Osteoblast (primary cell): ENCODE measurements at regions not wholly inside any gene's neighbourhood (a gene's known extent, or its start where the extent isn't known, plus 50 kb on each side); places are given as distances from the start of the nearest gene placed in this dataset.
"Not testable (repeated sequence)": the region's sequence is repeated elsewhere in the genome, so short reads cannot be mapped to it uniquely, and the experiment has no call there.

Experiments
- DNase-seq: peaks from one replicate; pipeline ENCODE4 v3.0.0; 2011; ENCODE audit warnings: low spot score, mixed read lengths; ENCODE audit not compliant: insufficient read length; ENCODE audit errors: missing footprints
- H2AFZ ChIP-seq: 2 replicates; pipeline ENCODE4 v1.6.0; 2011; ENCODE audit warnings: mild to moderate bottlenecking, low read length
- H3K27ac ChIP-seq: 2 replicates; pipeline ENCODE4 v1.5.1; 2011; ENCODE audit warnings: mild to moderate bottlenecking, low read depth, low read length, moderate library complexity
- H3K27me3 ChIP-seq: 2 replicates; pipeline ENCODE4 v1.6.0; 2012; ENCODE audit warnings: mild to moderate bottlenecking, control low read depth, inconsistent platforms, low read length, moderate library complexity; ENCODE audit not compliant: insufficient read depth
- H3K36me3 ChIP-seq: 2 replicates; pipeline ENCODE4 v1.5.1; 2011; ENCODE audit warnings: mild to moderate bottlenecking, low read length, control low read depth, moderate library complexity; ENCODE audit not compliant: insufficient read depth
- H3K4me1 ChIP-seq: 2 replicates; pipeline ENCODE4 v1.5.1; 2011; ENCODE audit warnings: mild to moderate bottlenecking, low read length, control low read depth, moderate library complexity; ENCODE audit not compliant: insufficient read depth
- H3K4me2 ChIP-seq: 2 replicates; pipeline ENCODE4 v1.6.0; 2011; ENCODE audit warnings: mild to moderate bottlenecking, low read length; ENCODE audit not compliant: insufficient read depth
- H3K4me3 ChIP-seq: fragments of 200-600 bp; sonication (generic); 3 replicates; pipeline ENCODE4 v1.5.1; 2012; ENCODE audit warnings: mild to moderate bottlenecking, low read length, inconsistent platforms; ENCODE audit not compliant: insufficient read depth
- H3K79me2 ChIP-seq: 2 replicates; pipeline ENCODE4 v1.6.0; 2012; ENCODE audit warnings: mild to moderate bottlenecking, low read length, control low read depth, inconsistent platforms; ENCODE audit not compliant: insufficient read depth
- H3K9me3 ChIP-seq: 2 replicates; pipeline ENCODE4 v1.5.1; 2011; ENCODE audit warnings: low read depth, low read length, control low read depth
- H4K20me1 ChIP-seq: 2 replicates; pipeline ENCODE4 v1.6.0; 2012; ENCODE audit warnings: mild to moderate bottlenecking, low read length, control low read depth; ENCODE audit not compliant: insufficient read depth
- TF ChIP-seq, protein P1 (sequence below): IDR thresholded peaks from 2 replicates; pipeline ENCODE4 v1.5.1; 2011; ENCODE audit warnings: mild to moderate bottlenecking, low read depth, low read length, moderate library complexity; ENCODE audit errors: extremely low read depth

DNA sequence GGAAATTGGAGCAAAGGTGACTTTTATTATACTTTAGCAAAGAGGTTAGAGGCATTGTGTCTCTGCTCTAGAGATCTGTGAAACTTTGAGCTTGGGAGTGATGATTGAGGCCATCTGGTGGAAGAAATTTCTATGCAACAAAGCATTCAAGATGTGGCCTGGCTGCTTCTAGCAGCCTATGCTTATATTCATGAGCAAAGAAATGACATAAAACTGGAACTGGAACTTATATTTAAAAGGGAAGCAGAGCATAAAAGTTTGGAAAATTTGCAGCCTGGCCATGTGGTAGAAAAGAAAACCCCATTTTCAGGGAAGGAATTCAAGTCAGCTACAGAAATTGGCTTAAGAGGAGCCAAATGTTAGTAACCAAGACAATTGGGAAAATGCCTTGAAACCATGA, 70.4 kb downstream of the SDR9C7 start:
- no peak overlapping the region for H2AFZ ChIP-seq
- no peaks in the 10 kb centered on the region for H3K79me2 ChIP-seq
- no peak overlapping the region for H3K4me3 ChIP-seq
- TF ChIP-seq, protein P1, sequence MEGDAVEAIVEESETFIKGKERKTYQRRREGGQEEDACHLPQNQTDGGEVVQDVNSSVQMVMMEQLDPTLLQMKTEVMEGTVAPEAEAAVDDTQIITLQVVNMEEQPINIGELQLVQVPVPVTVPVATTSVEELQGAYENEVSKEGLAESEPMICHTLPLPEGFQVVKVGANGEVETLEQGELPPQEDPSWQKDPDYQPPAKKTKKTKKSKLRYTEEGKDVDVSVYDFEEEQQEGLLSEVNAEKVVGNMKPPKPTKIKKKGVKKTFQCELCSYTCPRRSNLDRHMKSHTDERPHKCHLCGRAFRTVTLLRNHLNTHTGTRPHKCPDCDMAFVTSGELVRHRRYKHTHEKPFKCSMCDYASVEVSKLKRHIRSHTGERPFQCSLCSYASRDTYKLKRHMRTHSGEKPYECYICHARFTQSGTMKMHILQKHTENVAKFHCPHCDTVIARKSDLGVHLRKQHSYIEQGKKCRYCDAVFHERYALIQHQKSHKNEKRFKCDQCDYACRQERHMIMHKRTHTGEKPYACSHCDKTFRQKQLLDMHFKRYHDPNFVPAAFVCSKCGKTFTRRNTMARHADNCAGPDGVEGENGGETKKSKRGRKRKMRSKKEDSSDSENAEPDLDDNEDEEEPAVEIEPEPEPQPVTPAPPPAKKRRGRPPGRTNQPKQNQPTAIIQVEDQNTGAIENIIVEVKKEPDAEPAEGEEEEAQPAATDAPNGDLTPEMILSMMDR = no peak
- DNase-seq = no peak
- peaks cover 14% of the 10 kb centered on the region for H3K9me3 ChIP-seq
- no peak overlapping the region for H3K27ac ChIP-seq
- no peaks in the 10 kb centered on the region for H3K4me1 ChIP-seq
- H4K20me1 ChIP-seq = no peaks in the 10 kb centered on the region
- H3K36me3 ChIP-seq = no peaks in the 10 kb centered on the region
- no peaks in the 10 kb centered on the region for H3K27me3 ChIP-seq
- H3K4me2 ChIP-seq = no peak overlapping the region

DNA sequence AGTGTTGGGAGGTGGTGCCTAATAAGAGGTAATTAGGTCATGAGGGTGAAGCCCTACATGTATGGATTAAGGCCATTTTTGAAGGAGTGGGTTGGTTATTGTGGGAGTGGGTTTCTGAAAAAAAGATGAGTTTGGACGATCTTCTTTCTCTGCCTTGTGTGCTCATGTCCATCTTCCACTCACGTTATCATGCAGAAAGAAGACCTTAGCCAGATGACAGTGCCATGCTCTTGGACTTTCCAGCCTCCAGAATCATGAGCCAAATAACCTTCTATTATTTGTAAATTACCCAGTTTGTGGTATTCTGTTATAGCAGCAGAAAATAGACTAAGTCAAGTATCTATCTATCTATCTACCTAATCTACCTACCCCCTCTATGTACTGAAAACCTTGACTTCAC, 71.9 kb downstream of the SDR9C7 start:
- no peak overlapping the region for H2AFZ ChIP-seq
- no peaks in the 10 kb centered on the region for H3K27me3 ChIP-seq
- H3K9me3 ChIP-seq = peaks cover 12% of the 10 kb centered on the region
- H3K4me2 ChIP-seq = no peak overlapping the region
- H3K36me3 ChIP-seq = no peaks in the 10 kb centered on the region
- H3K27ac ChIP-seq = no peak overlapping the region
- DNase-seq = no peak
- TF ChIP-seq, protein P1 = no peak
- H3K4me1 ChIP-seq = no peaks in the 10 kb centered on the region
- H3K79me2 ChIP-seq = no peaks in the 10 kb centered on the region
- no peak overlapping the region for H3K4me3 ChIP-seq
- H4K20me1 ChIP-seq = no peaks in the 10 kb centered on the region

DNA sequence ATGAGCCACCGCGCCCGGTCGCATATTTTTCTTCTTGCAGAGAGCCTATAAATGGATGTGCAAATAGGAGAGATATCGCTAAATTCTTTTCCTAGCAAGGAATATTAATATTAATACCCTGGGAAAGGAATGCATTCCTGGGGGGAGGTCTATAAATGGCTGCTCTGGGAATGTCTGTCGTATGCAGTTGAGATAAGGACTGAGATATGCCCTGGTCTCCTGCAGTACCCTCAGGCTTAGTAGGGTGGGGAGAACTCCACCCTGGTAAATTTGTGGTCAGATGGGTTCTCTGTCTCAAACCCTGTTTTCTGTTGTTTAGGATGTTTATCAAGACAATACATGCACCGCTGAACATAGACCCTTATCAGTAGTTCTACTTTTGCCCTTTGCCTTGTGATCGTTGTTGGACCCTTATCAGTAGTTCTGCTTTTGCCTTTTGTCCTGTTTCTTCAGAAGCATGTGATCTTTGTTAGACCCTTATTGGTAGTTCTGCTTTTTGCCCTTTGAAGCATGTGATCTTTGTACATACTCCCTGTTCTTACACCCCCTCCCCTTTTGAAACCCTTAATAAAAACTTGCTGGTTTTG, 80.7 kb downstream of the SDR9C7 start:
- H3K9me3 ChIP-seq, H3K79me2 ChIP-seq, H3K27ac ChIP-seq, H3K4me3 ChIP-seq, H3K4me1 ChIP-seq, H4K20me1 ChIP-seq, H2AFZ ChIP-seq, H3K36me3 ChIP-seq, H3K4me2 ChIP-seq, DNase-seq, H3K27me3 ChIP-seq: not testable (repeated sequence)

DNA sequence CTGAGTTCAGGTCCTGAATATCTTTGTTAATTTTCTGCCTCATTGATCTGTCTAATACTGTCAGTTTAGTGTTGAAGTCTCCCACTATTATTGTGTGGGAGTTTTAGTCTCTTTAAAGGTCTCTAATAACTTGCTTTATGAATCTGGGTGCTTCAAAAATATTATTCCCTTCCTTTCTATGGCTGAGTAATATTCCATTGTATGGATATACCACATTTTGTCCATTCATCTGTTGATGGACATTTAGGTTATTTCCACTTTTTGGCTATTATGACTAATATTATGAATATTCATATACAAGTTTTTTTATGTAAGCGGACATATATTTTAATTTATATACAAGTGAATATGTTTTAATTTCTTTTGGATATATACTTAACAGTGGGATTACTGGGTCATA, 82.7 kb downstream of the SDR9C7 start:
- Histone ChIP-seq H3K4me2 (no peak overlapping the region), H3K79me2 (no peaks in the 10 kb centered on the region), H3K9me3 (no peaks in the 10 kb centered on the region), H3K27me3 (peaks cover 3% of the 10 kb centered on the region), H2AFZ (no peak overlapping the region), H3K27ac (no peak overlapping the region), H3K4me1 (no peaks in the 10 kb centered on the region), H3K4me3 (no peak overlapping the region), H3K36me3 (no peaks in the 10 kb centered on the region), H4K20me1 (no peaks in the 10 kb centered on the region)
- DNase-seq = no peak
- TF ChIP-seq, protein P1 = no peak
